ENCODE measurements at regions not wholly inside any gene's neighbourhood (a gene's known extent, or its start where the extent isn't known, plus 50 kb on each side); places are given as distances from the start of the nearest gene placed in this dataset.

- H3K4me3 ChIP-seq (ENCODE audit: control insufficient read depth, low read depth, low read length) = no peak overlapping the region
- DNase-seq (ENCODE audit: low read depth) = no peak
Measured at GRCh38 chr1:193513032-193513431, 326.6 kb upstream of the B3GALT2 start.

DNA sequence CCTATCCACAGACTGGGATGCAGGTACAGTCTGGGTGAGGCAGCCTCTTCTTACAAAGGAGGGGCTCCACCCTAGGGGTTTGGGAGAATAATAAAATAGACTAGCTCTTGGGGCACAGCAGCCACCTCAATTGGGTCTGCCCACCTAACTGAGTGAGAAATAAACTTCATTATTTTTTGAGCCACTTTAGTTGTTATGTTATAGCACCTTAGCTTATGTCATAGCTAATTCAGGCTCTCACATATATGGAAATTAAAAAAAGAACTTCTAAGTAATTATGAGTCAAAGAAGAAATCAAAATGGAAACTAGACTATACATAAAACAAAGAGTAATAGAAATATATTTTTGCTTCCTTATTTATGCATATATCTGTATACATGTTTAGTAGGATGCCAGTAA lies 318.5 kb upstream of the B3GALT2 start:
- TF ChIP-seq, protein P1, sequence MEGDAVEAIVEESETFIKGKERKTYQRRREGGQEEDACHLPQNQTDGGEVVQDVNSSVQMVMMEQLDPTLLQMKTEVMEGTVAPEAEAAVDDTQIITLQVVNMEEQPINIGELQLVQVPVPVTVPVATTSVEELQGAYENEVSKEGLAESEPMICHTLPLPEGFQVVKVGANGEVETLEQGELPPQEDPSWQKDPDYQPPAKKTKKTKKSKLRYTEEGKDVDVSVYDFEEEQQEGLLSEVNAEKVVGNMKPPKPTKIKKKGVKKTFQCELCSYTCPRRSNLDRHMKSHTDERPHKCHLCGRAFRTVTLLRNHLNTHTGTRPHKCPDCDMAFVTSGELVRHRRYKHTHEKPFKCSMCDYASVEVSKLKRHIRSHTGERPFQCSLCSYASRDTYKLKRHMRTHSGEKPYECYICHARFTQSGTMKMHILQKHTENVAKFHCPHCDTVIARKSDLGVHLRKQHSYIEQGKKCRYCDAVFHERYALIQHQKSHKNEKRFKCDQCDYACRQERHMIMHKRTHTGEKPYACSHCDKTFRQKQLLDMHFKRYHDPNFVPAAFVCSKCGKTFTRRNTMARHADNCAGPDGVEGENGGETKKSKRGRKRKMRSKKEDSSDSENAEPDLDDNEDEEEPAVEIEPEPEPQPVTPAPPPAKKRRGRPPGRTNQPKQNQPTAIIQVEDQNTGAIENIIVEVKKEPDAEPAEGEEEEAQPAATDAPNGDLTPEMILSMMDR (conservative IDR thresholded peaks at IDR 0.05; ENCODE audit: control insufficient read depth, insufficient read depth, low read depth, low read length) = no peak
- no peak for DNase-seq (ENCODE audit: low read depth)
- no peak overlapping the region for H3K4me3 ChIP-seq (ENCODE audit: control insufficient read depth, low read depth, low read length)

More at GRCh38 chr1:193513032-193513431, 326.6 kb upstream of the B3GALT2 start:
- TF ChIP-seq, protein P1 (conservative IDR thresholded peaks at IDR 0.05; ENCODE audit: control insufficient read depth, insufficient read depth, low read depth, low read length) = no peak

- TF ChIP-seq, protein P1 (conservative IDR thresholded peaks at IDR 0.05; ENCODE audit: control insufficient read depth, insufficient read depth, low read depth, low read length) = no peak
- no peak for DNase-seq (ENCODE audit: low read depth)
- no peak overlapping the region for H3K4me3 ChIP-seq (ENCODE audit: control insufficient read depth, low read depth, low read length)
Measured at GRCh38 chr1:193498088-193498655, 311.8 kb upstream of the B3GALT2 start.

GRCh38 chr1:193494368-193494767 lies 308.0 kb upstream of the B3GALT2 start:
- H3K4me3 ChIP-seq (ENCODE audit: control insufficient read depth, low read depth, low read length) = no peak overlapping the region
- TF ChIP-seq, protein P1 (conservative IDR thresholded peaks at IDR 0.05; ENCODE audit: control insufficient read depth, insufficient read depth, low read depth, low read length) = no peak
- no peak for DNase-seq (ENCODE audit: low read depth)

- TF ChIP-seq, protein P1 (conservative IDR thresholded peaks at IDR 0.05; ENCODE audit: control insufficient read depth, insufficient read depth, low read depth, low read length) = no peak
- no peak for DNase-seq (ENCODE audit: low read depth)
- H3K4me3 ChIP-seq (ENCODE audit: control insufficient read depth, low read depth, low read length) = no peak overlapping the region
Measured at GRCh38 chr1:193489191-193489590, 302.8 kb upstream of the B3GALT2 start.

DNA sequence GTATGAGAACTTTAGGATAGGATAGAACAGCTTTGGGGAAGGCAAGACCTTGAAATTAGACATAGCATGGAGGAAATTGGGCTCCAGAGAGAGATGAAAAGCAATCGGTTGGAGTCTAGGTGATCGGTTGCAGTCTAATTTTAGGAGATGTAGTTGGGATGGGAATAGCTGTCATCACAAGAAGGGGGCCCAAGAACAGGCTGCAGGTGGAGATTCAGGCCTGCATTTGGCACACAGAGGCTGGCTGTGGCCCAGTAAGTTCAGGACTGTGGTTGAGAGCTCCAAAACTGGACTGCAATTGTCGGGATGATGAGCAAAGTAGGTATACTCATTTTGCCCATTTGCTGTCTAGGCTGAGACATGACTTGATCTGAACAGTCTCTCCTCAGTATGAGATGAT lies 301.3 kb upstream of the B3GALT2 start:
- TF ChIP-seq, protein P1 (conservative IDR thresholded peaks at IDR 0.05; ENCODE audit: control insufficient read depth, insufficient read depth, low read depth, low read length) = no peak
- no peak overlapping the region for H3K4me3 ChIP-seq (ENCODE audit: control insufficient read depth, low read depth, low read length)
- DNase-seq (ENCODE audit: low read depth) = no peak
